Activated CD4-positive, alpha-beta T cell treated with anti-CD3 and anti-CD28 coated beads, Interleukin-2, amount 10 ng/mL, durations not matched to agents 24 days and 14 days (primary cell): ENCODE measurements at regions not wholly inside any gene's neighbourhood (a gene's known extent, or its start where the extent isn't known, plus 50 kb on each side); places are given as distances from the start of the nearest gene placed in this dataset.

Experiments used
- DNase-seq: peaks from one replicate; pipeline ENCODE4 v3.0.0; 2022
- H3K27ac Mint-ChIP-seq: one replicate; pipeline ENCODE4 v1.8.0; 2022; ENCODE audit warnings: mild to moderate bottlenecking, mixed read lengths
- H3K27me3 Mint-ChIP-seq: one replicate; pipeline ENCODE4 v1.8.0; 2022; ENCODE audit warnings: mixed read lengths
- H3K36me3 Mint-ChIP-seq: one replicate; pipeline ENCODE4 v1.8.0; 2022; ENCODE audit warnings: low read depth, mild to moderate bottlenecking, mixed read lengths
- H3K4me1 Mint-ChIP-seq: one replicate; pipeline ENCODE4 v1.8.0; 2021; ENCODE audit warnings: mixed read lengths
- H3K4me3 Mint-ChIP-seq: one replicate; pipeline ENCODE4 v1.8.0; 2022; ENCODE audit warnings: mild to moderate bottlenecking, moderate library complexity, mixed read lengths
- H3K9me3 Mint-ChIP-seq: one replicate; pipeline ENCODE4 v1.8.0; 2021; ENCODE audit warnings: mixed read lengths
- intact Hi-C: fragments of 100-400 bp; cut with micrococcal nuclease; formaldehyde crosslinking; loops from one replicate; pipeline ENCODE4 v1.15.1; 2023

DNA sequence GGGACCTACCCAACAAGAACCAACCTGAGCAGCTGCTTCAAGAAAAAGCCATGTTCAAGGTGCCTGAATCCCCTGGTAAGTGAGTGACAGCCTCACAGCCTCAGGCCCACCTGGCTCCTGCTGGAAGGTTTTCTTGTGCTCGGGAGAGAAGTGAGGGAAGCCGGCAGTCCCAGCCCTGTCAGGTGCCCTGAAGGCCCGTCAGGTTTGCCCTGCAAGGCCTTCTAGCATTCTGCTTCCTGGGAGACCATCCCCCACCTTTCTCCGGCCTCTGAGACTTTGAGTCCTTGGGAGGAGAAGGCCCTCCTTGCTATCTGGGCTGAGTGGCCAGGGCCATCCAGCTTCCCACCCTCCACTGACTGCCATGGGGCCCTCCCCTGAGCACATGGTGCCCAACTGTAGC, 166.7 kb upstream of the ZNF267 start:
- intact Hi-C loops: no loop called here
- Mint-ChIP-seq H3K27ac (no peak overlapping the region), H3K4me3 (no peak overlapping the region)

DNA sequence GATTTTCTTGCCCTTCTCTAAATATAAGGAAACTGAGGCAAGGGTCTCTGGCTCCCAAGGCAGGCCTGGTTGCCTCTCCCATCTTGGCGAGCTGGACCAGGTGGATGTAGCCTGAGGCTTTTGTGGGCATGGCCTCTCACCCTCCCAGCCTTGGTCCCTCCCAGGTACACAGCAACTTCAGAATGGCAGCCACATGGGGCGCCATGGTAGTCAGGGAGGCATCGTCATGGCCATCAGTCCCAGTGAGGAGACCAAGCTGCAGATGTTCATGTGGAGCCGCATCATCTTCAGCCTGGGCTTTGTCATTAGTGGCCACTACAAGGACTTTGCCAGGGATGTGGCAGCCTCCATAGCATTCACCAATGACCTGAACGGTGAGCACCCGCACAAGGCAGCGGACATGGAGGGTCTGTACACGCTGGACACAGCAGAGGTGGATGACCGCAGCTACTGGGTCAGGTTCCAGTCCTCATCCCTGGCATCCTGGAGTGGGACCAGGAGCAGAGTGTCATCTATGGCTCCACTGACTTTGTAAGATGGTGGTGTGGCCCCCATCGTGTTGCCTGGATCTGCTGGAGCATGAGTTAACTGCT, 165.8 kb upstream of the ZNF267 start:
- Mint-ChIP-seq H3K4me1 (peaks cover 14% of the 10 kb centered on the region), H3K36me3 (peaks cover 49% of the 10 kb centered on the region), H3K4me3 (no peak overlapping the region), H3K27me3 (no peaks in the 10 kb centered on the region), H3K27ac (no peak overlapping the region), H3K9me3 (peaks cover 3% of the 10 kb centered on the region)
- peak; percentile 49 for DNase-seq
- intact Hi-C loops: no loop called here

More for the DNA sequence above, 166.7 kb upstream of the ZNF267 start:
- H3K27me3 Mint-ChIP-seq: no peaks in the 10 kb centered on the region
- peaks cover 18% of the 10 kb centered on the region for H3K4me1 Mint-ChIP-seq
- peaks cover 1% of the 10 kb centered on the region for H3K9me3 Mint-ChIP-seq
- peak; percentile 51 for DNase-seq
- H3K36me3 Mint-ChIP-seq: peaks cover 56% of the 10 kb centered on the region

GRCh38 chr16:31708348-31708747, 165.3 kb upstream of the ZNF267 start:
- Mint-ChIP-seq H3K9me3 (peaks cover 3% of the 10 kb centered on the region), H3K4me1 (peaks cover 13% of the 10 kb centered on the region), H3K27me3 (no peaks in the 10 kb centered on the region), H3K36me3 (peaks cover 44% of the 10 kb centered on the region), H3K4me3 (no peak overlapping the region), H3K27ac (no peak overlapping the region)
- DNase-seq: peak; percentile 57
- intact Hi-C loops: no loop called here

DNA sequence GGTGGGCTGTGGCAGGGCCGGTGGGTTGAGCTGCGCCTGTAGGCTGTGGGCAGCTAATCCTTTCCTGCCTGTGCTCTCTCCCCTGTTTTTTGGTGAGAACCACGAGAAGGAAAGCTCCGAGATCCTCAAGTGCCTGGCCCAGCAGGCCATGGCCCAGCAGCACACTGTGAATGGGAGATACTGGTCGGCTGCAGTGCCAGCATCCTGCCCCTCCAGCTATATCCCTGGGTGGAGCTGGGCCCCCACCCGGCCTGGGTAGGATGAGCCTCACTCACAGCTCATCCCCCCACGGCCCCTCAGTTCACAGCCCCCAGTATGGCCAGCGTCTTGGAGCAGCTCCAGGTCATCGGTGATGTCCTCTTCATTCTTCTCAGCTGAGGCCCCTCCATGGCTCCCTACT, 164.4 kb upstream of the ZNF267 start:
- DNase-seq: peak; percentile 45
- Mint-ChIP-seq H3K4me3 (no peak overlapping the region), H3K27me3 (no peaks in the 10 kb centered on the region), H3K9me3 (peaks cover 3% of the 10 kb centered on the region), H3K27ac (no peak overlapping the region), H3K36me3 (peaks cover 39% of the 10 kb centered on the region), H3K4me1 (peaks cover 14% of the 10 kb centered on the region)
- intact Hi-C loops: no loop called here

- no peaks in the 10 kb centered on the region for H3K27me3 Mint-ChIP-seq
- H3K4me1 Mint-ChIP-seq: peaks cover 24% of the 10 kb centered on the region
- H3K36me3 Mint-ChIP-seq: peaks cover 37% of the 10 kb centered on the region
- H3K27ac Mint-ChIP-seq: no peak overlapping the region
- peaks cover 3% of the 10 kb centered on the region for H3K9me3 Mint-ChIP-seq
- H3K4me3 Mint-ChIP-seq: no peak overlapping the region
- DNase-seq: no peak
- intact Hi-C loops: loop anchor here (10.0 kb wide), 2 partner anchors 205 to 445 kb away; no protein-coding TSS in a partner anchor
These were observed 163.5 kb upstream of the ZNF267 start for GRCh38 chr16:31710134-31710533.

- intact Hi-C loops: loop anchor here (10.0 kb wide), 2 partner anchors 204 to 446 kb away; no protein-coding TSS in a partner anchor
- no peak overlapping the region for H3K27ac Mint-ChIP-seq
- H3K9me3 Mint-ChIP-seq: peaks cover 3% of the 10 kb centered on the region
- DNase-seq: peak; percentile 49
- peaks cover 31% of the 10 kb centered on the region for H3K4me1 Mint-ChIP-seq
- no peaks in the 10 kb centered on the region for H3K27me3 Mint-ChIP-seq
- peaks cover 43% of the 10 kb centered on the region for H3K36me3 Mint-ChIP-seq
- H3K4me3 Mint-ChIP-seq: no peak overlapping the region
These were observed 162.7 kb upstream of the ZNF267 start for GRCh38 chr16:31710880-31711279.

DNA sequence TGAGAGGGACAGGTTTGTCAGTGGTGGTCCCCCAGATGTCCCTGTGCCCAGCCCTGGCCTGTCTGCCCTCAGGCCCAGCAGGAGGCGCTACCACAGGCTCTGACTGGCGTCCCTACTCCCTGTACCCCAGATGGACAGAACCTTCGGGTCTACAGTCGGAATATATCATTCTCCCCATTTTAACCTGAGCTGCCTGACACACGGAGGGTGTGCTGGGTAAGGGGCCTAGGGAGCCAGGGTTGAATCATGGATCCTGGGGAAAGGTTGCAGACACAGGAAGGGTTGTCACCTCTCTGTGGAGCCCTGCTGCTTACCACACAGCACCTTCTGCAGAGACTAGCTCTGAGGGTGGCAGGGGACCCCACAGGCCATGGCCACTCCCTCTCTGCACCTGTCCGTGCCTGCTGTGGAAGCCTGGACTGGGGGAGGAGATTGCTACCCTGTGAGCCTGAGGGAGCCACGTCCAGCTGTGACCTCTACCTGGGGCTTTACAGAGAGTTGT, 162.2 kb upstream of the ZNF267 start:
- intact Hi-C loops: loop anchor here (10.0 kb wide), 2 partner anchors 203 to 447 kb away; no protein-coding TSS in a partner anchor
- H3K4me1 Mint-ChIP-seq: peaks cover 33% of the 10 kb centered on the region
- H3K4me3 Mint-ChIP-seq: no peak overlapping the region
- peaks cover 3% of the 10 kb centered on the region for H3K9me3 Mint-ChIP-seq
- peak; percentile 53 for DNase-seq
- no peaks in the 10 kb centered on the region for H3K27me3 Mint-ChIP-seq
- peaks cover 43% of the 10 kb centered on the region for H3K36me3 Mint-ChIP-seq
- H3K27ac Mint-ChIP-seq: no peak overlapping the region

- H3K4me3 Mint-ChIP-seq: no peak overlapping the region
- H3K4me1 Mint-ChIP-seq: peaks cover 33% of the 10 kb centered on the region
- no peak overlapping the region for H3K27ac Mint-ChIP-seq
- peaks cover 49% of the 10 kb centered on the region for H3K36me3 Mint-ChIP-seq
- DNase-seq: peak; percentile 58
- intact Hi-C loops: loop anchor here (10.0 kb wide), 2 partner anchors 203 to 447 kb away; no protein-coding TSS in a partner anchor
- no peaks in the 10 kb centered on the region for H3K27me3 Mint-ChIP-seq
- peaks cover 3% of the 10 kb centered on the region for H3K9me3 Mint-ChIP-seq
These were observed 161.5 kb upstream of the ZNF267 start for GRCh38 chr16:31712064-31712540.

GRCh38 chr16:31713071-31713944, 160.3 kb upstream of the ZNF267 start:
- Mint-ChIP-seq H3K4me3 (peak overlapping the region; percentile 99), H3K27me3 (no peaks in the 10 kb centered on the region), H3K9me3 (peaks cover 7% of the 10 kb centered on the region), H3K4me1 (peaks cover 30% of the 10 kb centered on the region), H3K36me3 (peaks cover 50% of the 10 kb centered on the region), H3K27ac (peak overlapping the region; percentile 99)
- peak; percentile 97 for DNase-seq
- intact Hi-C loops: loop anchor here (1.0 to 10.0 kb wide), 3 partner anchors 12 to 449 kb away; no protein-coding TSS in a partner anchor

GRCh38 chr16:31713945-31714902, 159.4 kb upstream of the ZNF267 start:
- intact Hi-C loops: loop anchor here (1.0 to 10.0 kb wide), 4 partner anchors 13 to 449 kb away; no protein-coding TSS in a partner anchor
- H3K9me3 Mint-ChIP-seq: peaks cover 9% of the 10 kb centered on the region
- no peaks in the 10 kb centered on the region for H3K27me3 Mint-ChIP-seq
- H3K27ac Mint-ChIP-seq: peak overlapping the region; percentile 99
- DNase-seq: peak; percentile 70
- peaks cover 53% of the 10 kb centered on the region for H3K36me3 Mint-ChIP-seq
- peaks cover 28% of the 10 kb centered on the region for H3K4me1 Mint-ChIP-seq
- peak overlapping the region; percentile 99 for H3K4me3 Mint-ChIP-seq

- intact Hi-C loops: loop anchor here (2.0 to 10.0 kb wide), 3 partner anchors 154 to 450 kb away; no protein-coding TSS in a partner anchor
- peak; percentile 57 for DNase-seq
- peak overlapping the region; percentile 99 for H3K4me3 Mint-ChIP-seq
- no peaks in the 10 kb centered on the region for H3K27me3 Mint-ChIP-seq
- peaks cover 55% of the 10 kb centered on the region for H3K36me3 Mint-ChIP-seq
- H3K9me3 Mint-ChIP-seq: peaks cover 9% of the 10 kb centered on the region
- peak overlapping the region; percentile 99 for H3K27ac Mint-ChIP-seq
- H3K4me1 Mint-ChIP-seq: peaks cover 28% of the 10 kb centered on the region
These were observed 158.6 kb upstream of the ZNF267 start for GRCh38 chr16:31714903-31715504.

GRCh38 chr16:31715915-31716314, 157.7 kb upstream of the ZNF267 start:
- Mint-ChIP-seq H3K27ac (no peak overlapping the region), H3K4me3 (peak overlapping the region; percentile 99), H3K4me1 (peaks cover 31% of the 10 kb centered on the region), H3K9me3 (peaks cover 15% of the 10 kb centered on the region), H3K27me3 (no peaks in the 10 kb centered on the region), H3K36me3 (peaks cover 62% of the 10 kb centered on the region)
- peak; percentile 45 for DNase-seq
- intact Hi-C loops: loop anchor here (2.0 to 10.0 kb wide), 3 partner anchors 153 to 451 kb away; no protein-coding TSS in a partner anchor
